Liver (tissue), 8 donors: ENCODE measurements at regions not wholly inside any gene's neighbourhood (a gene's known extent, or its start where the extent isn't known, plus 50 kb on each side); places are given as distances from the start of the nearest gene placed in this dataset.

Experiments
- DNase-seq: peaks from one replicate; pipeline ENCODE4 v3.0.0-alpha.2; 2017; ENCODE audit warnings: low spot score
- H3K27ac ChIP-seq, 2 donors: one replicate each; pipeline ENCODE4 v1.7.0; 2013; ENCODE audit warnings: inconsistent platforms in 2 of 2, low read length in 2 of 2, control low read depth in 1 of 2, low read depth in 1 of 2, mild to moderate bottlenecking in 1 of 2
- H3K27me3 ChIP-seq, 4 donors: one replicate each; pipeline versions ENCODE4 v1.6.1 to v1.7.0; 2013; ENCODE audit warnings: low read length in 3 of 4, inconsistent platforms in 1 of 4, mild to moderate bottlenecking in 1 of 4, moderate library complexity in 1 of 4; ENCODE audit not compliant: control insufficient read depth in 4 of 4, insufficient read depth in 4 of 4
- H3K36me3 ChIP-seq, 4 donors: one replicate each; pipeline versions ENCODE4 v1.6.1 to v1.7.0; 2013; ENCODE audit warnings: low read length in 3 of 4, mild to moderate bottlenecking in 3 of 4, low read depth in 1 of 4, moderate library complexity in 1 of 4; ENCODE audit not compliant: control insufficient read depth in 4 of 4, insufficient read depth in 3 of 4
- H3K4me1 ChIP-seq, 4 donors: one replicate each; pipeline versions ENCODE4 v1.6.1 to v1.7.0; 2013; ENCODE audit warnings: low read length in 3 of 4, mild to moderate bottlenecking in 3 of 4, moderate library complexity in 1 of 4; ENCODE audit not compliant: control insufficient read depth in 4 of 4, insufficient read depth in 4 of 4
- H3K4me3 ChIP-seq, 3 donors: one replicate each; pipeline versions ENCODE4 v1.6.1 to v1.7.0; 2013; ENCODE audit warnings: low read length in 3 of 3, control low read depth in 1 of 3, low read depth in 1 of 3, mild to moderate bottlenecking in 1 of 3
- H3K9ac ChIP-seq, 2 donors: one replicate each; pipeline ENCODE4 v1.7.0; 2013; ENCODE audit warnings: low read length in 2 of 2, mild to moderate bottlenecking in 2 of 2, moderate library complexity in 2 of 2, control low read depth in 1 of 2, low read depth in 1 of 2
- H3K9me3 ChIP-seq, 4 donors: one replicate each; pipeline versions ENCODE4 v1.6.1 to v1.7.0; 2013; ENCODE audit warnings: low read length in 3 of 4; ENCODE audit not compliant: control insufficient read depth in 4 of 4
- CTCF ChIP-seq: fragments of 150-350 bp; IDR thresholded peaks from 2 replicates; pipeline ENCODE4 v1.5.1; 2017; ENCODE audit warnings: improper control_type of control experiment, low read depth, low read length; ENCODE audit not compliant: missing input control
- FOXA1 ChIP-seq: IDR thresholded peaks from 2 replicates; pipeline ENCODE4 v1.6.1; 2016; ENCODE audit warnings: antibody characterized with exemption
- GABPA ChIP-seq, 2 donors: IDR thresholded peaks in 1 of 2; conservative IDR thresholded peaks in 1 of 2; 2 replicates each; pipeline ENCODE4 v1.6.1; 2016; ENCODE audit warnings: antibody characterized with exemption in 2 of 2, mild to moderate bottlenecking in 1 of 2, moderate library complexity in 1 of 2
- HNF4G ChIP-seq: IDR thresholded peaks from 2 replicates; pipeline ENCODE4 v1.6.1; 2016; ENCODE audit warnings: antibody characterized with exemption
- JUND ChIP-seq, 2 donors: IDR thresholded peaks; 2 replicates each; pipeline ENCODE4 v1.6.1; 2016; ENCODE audit warnings: antibody characterized with exemption in 2 of 2
- NR2F2 ChIP-seq: IDR thresholded peaks from 2 replicates; pipeline ENCODE4 v1.6.1; 2016; ENCODE audit warnings: antibody characterized with exemption
- RAD21 ChIP-seq, 2 donors: IDR thresholded peaks; 2 replicates each; pipeline ENCODE4 v1.6.1; 2016; ENCODE audit warnings: antibody characterized with exemption in 2 of 2, mild to moderate bottlenecking in 2 of 2
- RXRA ChIP-seq, 2 donors: IDR thresholded peaks; 2 replicates each; pipeline ENCODE4 v1.6.1; 2017 to 2018; ENCODE audit warnings: antibody characterized with exemption in 2 of 2, mild to moderate bottlenecking in 1 of 2
- SP1 ChIP-seq: IDR thresholded peaks from 2 replicates; pipeline ENCODE4 v1.6.1; 2018; ENCODE audit warnings: antibody characterized with exemption, mild to moderate bottlenecking
- TAF1 ChIP-seq: conservative IDR thresholded peaks from 2 replicates; pipeline ENCODE4 v1.6.1; 2016; ENCODE audit warnings: antibody characterized with exemption, mild to moderate bottlenecking
- YY1 ChIP-seq: IDR thresholded peaks from 2 replicates; pipeline ENCODE4 v1.6.1; 2016; ENCODE audit warnings: antibody characterized with exemption, mild to moderate bottlenecking
- ZBTB33 ChIP-seq: IDR thresholded peaks from 2 replicates; pipeline ENCODE4 v1.6.1; 2016; ENCODE audit warnings: antibody characterized with exemption
- WGBS: extraction: QIAGEN DNeasy Blood & Tissue Kit; methylation state at CpG from one replicate; pipeline ENCODE4 v1.1.7; 2013; 5-methylcytosine and 5-hydroxymethylcytosine counted together
- TF ChIP-seq, protein P1 (sequence below): IDR thresholded peaks from 2 replicates; pipeline ENCODE4 v1.6.1; 2016; ENCODE audit warnings: antibody characterized with exemption
- donor health status: healthy.
- donor health status: healthy.
- donor health status: healthy.
- donor health status: healthy.
- donor health status: healthy.

DNA sequence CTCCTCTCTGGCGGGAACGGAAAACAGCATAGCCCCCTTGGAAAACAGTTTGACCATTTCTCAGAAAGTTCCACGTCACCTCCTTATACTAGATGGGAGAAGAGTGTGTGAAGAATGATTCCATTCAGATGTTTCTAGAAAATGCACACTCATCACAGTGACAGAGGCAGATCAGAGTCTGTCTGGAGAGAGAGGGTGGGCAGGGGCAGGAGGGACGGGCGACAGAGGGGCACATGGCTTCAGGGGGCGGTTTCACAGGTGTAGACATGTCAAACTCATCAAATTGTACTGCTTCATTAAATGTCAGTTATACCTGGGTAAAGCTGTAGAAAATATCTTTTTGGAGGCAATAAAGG lies 88.8 kb upstream of the TAF1B start:
- no peak overlapping the region for H3K9ac ChIP-seq
- H3K4me3 ChIP-seq: no peak overlapping the region
- TF ChIP-seq TAF1 (no peak), NR2F2 (no peak), HNF4G (no peak), RXRA (IDR thresholded peaks at IDR 0.05) (no peak), GABPA (IDR thresholded peaks at IDR 0.05 in 1 of 2, conservative IDR thresholded peaks at IDR 0.05 in 1 of 2) (no peak), SP1 (no peak), JUND (IDR thresholded peaks at IDR 0.05) (no peak), RAD21 (IDR thresholded peaks at IDR 0.05) (no peak), FOXA1 (no peak), CTCF (no peak)
- TF ChIP-seq, protein P1, sequence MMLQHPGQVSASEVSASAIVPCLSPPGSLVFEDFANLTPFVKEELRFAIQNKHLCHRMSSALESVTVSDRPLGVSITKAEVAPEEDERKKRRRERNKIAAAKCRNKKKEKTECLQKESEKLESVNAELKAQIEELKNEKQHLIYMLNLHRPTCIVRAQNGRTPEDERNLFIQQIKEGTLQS: no peak
- H3K4me1 ChIP-seq: peaks cover 0 to 4% (median 2%) of the 10 kb centered on the region in 4 donors
- DNase-seq: no peak
- no peaks in the 10 kb centered on the region for H3K9me3 ChIP-seq
- no peaks in the 10 kb centered on the region for H3K36me3 ChIP-seq
- H3K27me3 ChIP-seq: peaks cover 0 to 5% (median 1%) of the 10 kb centered on the region in 4 donors
- no peak overlapping the region for H3K27ac ChIP-seq
- WGBS: 80% methylated on average over 6 of the region's 6 CpGs

DNA sequence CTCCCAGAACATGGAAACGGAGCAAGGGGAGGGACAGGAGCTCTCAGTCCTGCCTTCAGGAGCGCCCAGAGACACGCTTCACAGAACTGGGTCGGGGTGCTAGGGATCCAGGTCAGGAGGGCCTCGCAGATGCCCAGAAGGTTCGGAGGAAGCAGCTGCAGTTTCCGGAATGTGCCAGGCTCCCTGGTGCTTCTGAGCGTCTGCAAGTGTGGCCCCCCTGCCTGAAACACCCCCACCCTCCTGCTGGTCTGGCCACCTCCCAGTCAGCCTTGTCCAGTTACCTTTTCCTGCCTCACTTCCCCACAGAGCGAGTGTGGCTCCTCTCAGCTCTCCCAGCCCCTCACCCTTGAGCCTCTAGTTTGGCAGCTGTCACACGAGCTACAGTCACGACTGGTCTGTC lies 88.3 kb upstream of the TAF1B start:
- H3K27me3 ChIP-seq: peaks cover 0 to 5% (median 1%) of the 10 kb centered on the region in 4 donors

More for the DNA sequence above, 88.3 kb upstream of the TAF1B start:
- TF ChIP-seq CTCF (no peak), FOXA1 (no peak), ZBTB33 (no peak), JUND (IDR thresholded peaks at IDR 0.05) (no peak), YY1 (no peak)
- no peak overlapping the region for H3K27ac ChIP-seq
- no peak overlapping the region for H3K9ac ChIP-seq
- H3K36me3 ChIP-seq: no peaks in the 10 kb centered on the region
- WGBS: 86% methylated on average over 11 of the region's 11 CpGs
- peaks cover 0 to 4% (median 2%) of the 10 kb centered on the region in 4 donors for H3K4me1 ChIP-seq
- H3K4me3 ChIP-seq: no peak overlapping the region
- H3K9me3 ChIP-seq: no peaks in the 10 kb centered on the region
- DNase-seq: no peak
